ENCODE measurements at regions not wholly inside any gene's neighbourhood (a gene's known extent, or its start where the extent isn't known, plus 50 kb on each side); places are given as distances from the start of the nearest gene placed in this dataset.

DNA sequence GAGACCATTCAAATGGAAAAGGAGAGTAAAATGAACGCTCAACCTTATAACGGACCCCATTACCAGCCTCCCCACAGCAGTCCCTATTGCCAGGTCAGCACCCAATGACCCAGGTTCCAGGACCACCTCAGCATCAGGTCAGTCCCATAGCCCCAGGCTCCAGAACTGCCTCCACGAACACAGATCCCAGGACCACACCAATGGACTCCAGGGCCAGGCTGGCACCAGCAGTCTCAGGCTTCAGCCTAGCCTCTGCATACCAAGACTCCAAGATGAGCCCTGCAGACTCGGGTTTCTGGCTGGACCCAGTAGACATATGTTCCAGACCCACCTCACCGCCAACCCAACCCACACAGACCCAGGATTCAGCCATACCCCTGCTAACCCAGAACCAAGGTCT lies 625.0 kb upstream of the RGS18 start:
- no peak for ATAC-seq
- TF ChIP-seq ARNTL (CRISPR knock-in tag; IDR thresholded peaks at IDR 0.05; ENCODE audit: borderline replicate concordance, low read depth) (no peak), ZC3H10 (CRISPR knock-in tag; IDR thresholded peaks at IDR 0.05) (no peak), POU6F1 (CRISPR knock-in tag; IDR thresholded peaks at IDR 0.05; ENCODE audit: borderline replicate concordance, low read depth) (no peak), BACH2 (CRISPR knock-in tag; IDR thresholded peaks at IDR 0.05; ENCODE audit: borderline replicate concordance) (no peak), ZNF70 (CRISPR knock-in tag; IDR thresholded peaks at IDR 0.05) (no peak), ZFP3 (CRISPR knock-in tag; IDR thresholded peaks at IDR 0.05) (no peak)
- TF ChIP-seq, protein P1, sequence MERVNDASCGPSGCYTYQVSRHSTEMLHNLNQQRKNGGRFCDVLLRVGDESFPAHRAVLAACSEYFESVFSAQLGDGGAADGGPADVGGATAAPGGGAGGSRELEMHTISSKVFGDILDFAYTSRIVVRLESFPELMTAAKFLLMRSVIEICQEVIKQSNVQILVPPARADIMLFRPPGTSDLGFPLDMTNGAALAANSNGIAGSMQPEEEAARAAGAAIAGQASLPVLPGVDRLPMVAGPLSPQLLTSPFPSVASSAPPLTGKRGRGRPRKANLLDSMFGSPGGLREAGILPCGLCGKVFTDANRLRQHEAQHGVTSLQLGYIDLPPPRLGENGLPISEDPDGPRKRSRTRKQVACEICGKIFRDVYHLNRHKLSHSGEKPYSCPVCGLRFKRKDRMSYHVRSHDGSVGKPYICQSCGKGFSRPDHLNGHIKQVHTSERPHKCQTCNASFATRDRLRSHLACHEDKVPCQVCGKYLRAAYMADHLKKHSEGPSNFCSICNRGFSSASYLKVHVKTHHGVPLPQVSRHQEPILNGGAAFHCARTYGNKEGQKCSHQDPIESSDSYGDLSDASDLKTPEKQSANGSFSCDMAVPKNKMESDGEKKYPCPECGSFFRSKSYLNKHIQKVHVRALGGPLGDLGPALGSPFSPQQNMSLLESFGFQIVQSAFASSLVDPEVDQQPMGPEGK (CRISPR knock-in tag; IDR thresholded peaks at IDR 0.05; ENCODE audit: borderline replicate concordance): no peak

DNA sequence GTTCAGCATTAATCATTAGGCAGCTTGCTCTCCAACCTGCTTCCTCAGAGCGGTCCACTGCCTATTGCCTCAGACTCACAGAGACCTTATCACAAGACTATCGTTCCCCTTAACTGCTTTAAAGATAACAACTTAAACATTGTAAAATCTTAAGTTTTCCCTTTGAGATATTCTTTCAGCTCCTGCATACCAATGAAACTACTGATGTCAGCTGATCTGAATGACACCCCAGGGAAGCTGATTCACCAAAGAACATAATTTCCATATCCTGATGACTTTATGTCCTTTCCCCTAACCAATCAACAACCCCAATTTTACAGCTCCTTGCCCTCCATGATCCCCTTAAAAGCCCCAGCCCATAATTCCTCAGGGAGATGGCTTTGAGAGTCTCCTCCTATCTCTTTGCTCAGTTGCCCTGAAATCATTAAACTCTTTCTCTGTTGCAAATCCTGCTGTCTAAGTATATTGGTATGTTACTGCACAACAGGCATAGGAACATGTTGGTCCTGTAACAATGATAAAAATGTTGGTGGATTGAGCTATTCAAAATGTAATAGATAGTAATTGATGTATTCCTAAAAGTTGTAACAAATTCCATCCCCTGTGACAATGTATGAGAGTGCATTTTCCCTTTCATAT lies 621.4 kb upstream of the RGS18 start:
- no peak for ATAC-seq

GRCh38 chr1:191541758-191542157 lies 616.5 kb upstream of the RGS18 start:
- ATAC-seq: no peak
- no peak for TF ChIP-seq TCF4 (CRISPR knock-in tag; IDR thresholded peaks at IDR 0.05; ENCODE audit: borderline replicate concordance)
- TF ChIP-seq ZC3H10 (CRISPR knock-in tag; IDR thresholded peaks at IDR 0.05): no peak
- no peak for TF ChIP-seq BACH2 (CRISPR knock-in tag; IDR thresholded peaks at IDR 0.05; ENCODE audit: borderline replicate concordance)
- TF ChIP-seq GLIS3 (CRISPR knock-in tag; IDR thresholded peaks at IDR 0.05): no peak
- TF ChIP-seq ZNF70 (CRISPR knock-in tag; IDR thresholded peaks at IDR 0.05): no peak
- TF ChIP-seq, protein P1 (CRISPR knock-in tag; IDR thresholded peaks at IDR 0.05; ENCODE audit: borderline replicate concordance): no peak
- TF ChIP-seq ZNF8 (CRISPR knock-in tag; IDR thresholded peaks at IDR 0.05): no peak
- TF ChIP-seq ARNTL (CRISPR knock-in tag; IDR thresholded peaks at IDR 0.05; ENCODE audit: borderline replicate concordance, low read depth): no peak
- TF ChIP-seq TSHZ2 (CRISPR knock-in tag; IDR thresholded peaks at IDR 0.05): no peak
- no peak for TF ChIP-seq TOX (CRISPR knock-in tag; IDR thresholded peaks at IDR 0.05; ENCODE audit: borderline replicate concordance)
- no peak for TF ChIP-seq CSDC2 (CRISPR knock-in tag; IDR thresholded peaks at IDR 0.05)
- TF ChIP-seq ISL1 (CRISPR knock-in tag; IDR thresholded peaks at IDR 0.05): no peak

More for the DNA sequence above, 621.4 kb upstream of the RGS18 start:
- TF ChIP-seq OSR1 (CRISPR knock-in tag; IDR thresholded peaks at IDR 0.05) (no peak), POU6F1 (CRISPR knock-in tag; IDR thresholded peaks at IDR 0.05; ENCODE audit: borderline replicate concordance, low read depth) (no peak), CSRNP3 (CRISPR knock-in tag; IDR thresholded peaks at IDR 0.05) (no peak), SNAI2 (CRISPR knock-in tag; IDR thresholded peaks at IDR 0.05) (no peak), BACH2 (CRISPR knock-in tag; IDR thresholded peaks at IDR 0.05; ENCODE audit: borderline replicate concordance) (no peak), TOX (CRISPR knock-in tag; IDR thresholded peaks at IDR 0.05; ENCODE audit: borderline replicate concordance) (no peak), ESRRG (CRISPR knock-in tag; IDR thresholded peaks at IDR 0.05) (no peak), ZNF565 (CRISPR knock-in tag; conservative IDR thresholded peaks at IDR 0.05; ENCODE audit: low read depth) (no peak), ZFP3 (CRISPR knock-in tag; IDR thresholded peaks at IDR 0.05) (no peak), RARB (CRISPR knock-in tag; IDR thresholded peaks at IDR 0.05) (no peak), ISL1 (CRISPR knock-in tag; IDR thresholded peaks at IDR 0.05) (no peak), TCF4 (CRISPR knock-in tag; IDR thresholded peaks at IDR 0.05; ENCODE audit: borderline replicate concordance) (no peak)
- TF ChIP-seq, protein P1 (CRISPR knock-in tag; IDR thresholded peaks at IDR 0.05; ENCODE audit: borderline replicate concordance): no peak

All from SK-N-SH treated with all-trans-retinoic acid at 6 μM for 48 hours (cell line).